ENCODE measurements at regions not wholly inside any gene's neighbourhood (a gene's known extent, or its start where the extent isn't known, plus 50 kb on each side); places are given as distances from the start of the nearest gene placed in this dataset.
"Not testable (repeated sequence)": the region's sequence is repeated elsewhere in the genome, so short reads cannot be mapped to it uniquely, and the experiment has no call there.

DNA sequence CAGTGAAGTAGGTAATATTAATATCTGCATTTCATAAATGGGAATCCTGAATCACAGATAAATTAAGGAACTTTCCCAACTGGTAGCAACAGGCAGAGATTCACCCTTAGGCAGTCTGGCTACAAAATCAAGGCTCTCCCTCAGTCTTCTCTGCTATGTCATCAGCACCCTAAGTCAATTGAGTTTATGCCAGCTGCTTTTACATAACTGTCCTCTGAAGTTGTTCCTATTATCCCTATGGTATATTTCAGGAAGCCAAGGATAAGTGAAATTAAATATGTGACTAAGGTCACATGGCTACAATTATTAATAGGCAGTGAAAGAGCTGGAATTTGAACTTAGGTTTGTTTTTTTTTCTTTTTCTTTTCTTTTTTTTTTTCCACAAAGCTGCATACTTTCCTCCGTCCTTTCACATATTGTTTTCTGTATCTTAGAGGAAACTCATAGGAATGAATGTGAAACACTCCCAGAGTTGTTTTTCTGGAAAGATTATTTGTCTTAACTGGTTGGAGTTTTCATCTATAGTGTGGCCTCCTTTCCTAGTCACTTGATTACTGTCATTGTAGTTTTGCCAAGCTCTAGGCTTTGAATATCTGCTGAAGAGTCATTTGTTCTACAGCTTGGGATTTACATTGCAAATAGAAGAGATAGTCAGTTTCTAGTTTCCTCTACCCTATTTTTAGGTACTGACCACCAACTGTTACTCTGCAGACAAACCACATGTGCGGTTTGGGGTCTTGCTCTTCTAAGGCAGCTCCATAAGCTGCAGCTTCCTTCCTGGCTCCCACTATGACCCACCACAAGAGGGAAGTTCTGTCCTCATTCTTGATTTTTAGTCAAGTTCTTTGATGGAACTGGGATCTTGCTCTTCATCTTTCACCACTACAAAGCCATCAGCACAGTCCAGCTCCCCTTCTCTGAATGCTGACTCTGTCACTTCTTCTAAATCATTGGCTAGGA, 338.0 kb upstream of the KIAA1217 start:
- no peak for DNase-seq (ENCODE audit: low spot score)

- no peak for DNase-seq (ENCODE audit: low spot score)
Observed at GRCh38 chr10:23872290-23872689, 336.6 kb upstream of the KIAA1217 start.

DNA sequence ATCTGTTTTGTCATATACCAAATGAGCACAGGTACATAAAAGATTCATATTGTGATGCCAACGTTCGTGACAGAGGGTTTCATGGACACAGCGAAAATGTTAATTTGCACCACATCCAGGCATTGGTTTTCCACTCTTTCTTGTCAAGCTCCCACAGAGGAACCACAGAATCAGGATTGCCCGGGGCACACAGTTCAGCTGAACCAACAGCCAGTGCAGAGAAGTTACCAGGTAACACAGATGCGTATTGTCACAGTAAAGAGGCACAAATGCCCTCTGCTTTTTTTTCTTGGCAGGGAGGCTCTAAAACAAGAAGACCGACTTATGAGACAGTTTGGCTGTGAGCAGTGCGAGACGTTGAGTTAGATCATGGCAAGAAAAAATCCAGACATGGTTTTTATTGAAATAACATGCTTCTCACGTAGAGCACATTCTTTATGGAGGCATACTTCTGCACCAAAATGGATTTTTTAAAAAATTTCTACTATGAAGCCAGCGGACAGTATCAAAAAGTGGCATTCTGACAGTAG, 331.1 kb upstream of the KIAA1217 start:
- DNase-seq (ENCODE audit: low spot score) = no peak

DNA sequence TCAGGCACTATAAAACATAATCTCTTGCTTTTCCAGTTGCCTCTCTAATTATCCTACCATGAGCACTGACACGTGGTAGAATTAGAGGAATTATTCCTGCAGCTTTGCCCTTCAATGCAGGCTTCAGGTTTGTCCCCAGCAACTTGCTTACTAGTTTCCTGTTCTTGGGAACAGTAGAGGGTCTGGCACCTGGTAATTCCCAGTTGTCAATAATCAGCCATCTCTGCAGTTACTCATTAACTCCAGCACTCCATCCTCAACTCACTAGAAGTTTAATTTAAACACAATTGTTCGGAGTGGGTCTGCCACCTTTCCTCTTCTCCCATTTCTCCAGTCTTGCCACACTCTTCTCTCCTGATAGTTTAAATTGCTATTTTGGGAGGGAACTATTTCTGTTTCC, 324.3 kb upstream of the KIAA1217 start:
- DNase-seq (ENCODE audit: low spot score) = no peak

- no peak for DNase-seq (ENCODE audit: low spot score)
Observed at GRCh38 chr10:23885853-23886252, 323.1 kb upstream of the KIAA1217 start.

- DNase-seq (ENCODE audit: low spot score) = no peak
Observed at GRCh38 chr10:23886355-23886754, 322.6 kb upstream of the KIAA1217 start.

GRCh38 chr10:23891301-23891700, 317.6 kb upstream of the KIAA1217 start:
- DNase-seq (ENCODE audit: low spot score) = no peak

DNA sequence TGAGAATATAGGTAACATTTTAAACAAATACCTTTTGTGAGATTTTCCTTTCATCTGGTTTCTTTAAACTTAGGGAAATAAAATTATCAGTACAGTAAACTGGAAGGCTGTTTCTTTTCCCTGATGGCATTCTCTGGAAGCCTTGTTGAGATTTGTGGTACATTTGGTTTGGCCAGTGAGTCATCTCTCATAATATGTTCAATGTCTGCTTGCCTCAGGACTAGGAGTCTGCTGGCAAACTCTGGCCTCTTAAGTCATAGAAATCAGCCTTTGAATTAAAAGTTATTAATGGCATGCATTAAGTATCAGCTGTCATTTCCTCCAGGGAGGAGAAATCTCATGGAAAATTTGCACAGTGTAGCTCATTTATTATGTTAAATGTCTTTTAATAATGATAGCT, 316.6 kb upstream of the KIAA1217 start:
- no peak for DNase-seq (ENCODE audit: low spot score)

DNA sequence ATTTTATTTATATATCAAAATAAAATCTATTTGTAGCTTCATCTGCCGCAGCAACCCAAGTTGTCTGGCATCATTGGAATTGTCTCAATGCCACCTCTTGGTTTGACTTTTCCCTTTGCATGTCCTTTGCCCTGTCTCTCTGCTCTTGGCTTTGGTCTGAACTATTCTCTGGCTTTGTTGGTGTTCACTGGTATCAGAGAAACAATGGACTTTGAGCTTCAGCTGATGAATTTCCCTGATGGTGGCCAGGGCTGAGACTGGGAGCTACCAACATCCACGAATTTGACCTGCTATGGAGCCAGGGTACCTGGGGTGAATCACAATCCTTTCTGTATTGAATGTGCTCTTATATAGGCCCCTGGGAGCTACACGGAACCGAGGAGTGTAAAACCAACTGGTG, 311.7 kb upstream of the KIAA1217 start:
- DNase-seq (ENCODE audit: low spot score) = no peak

- DNase-seq (ENCODE audit: low spot score) = no peak
Observed at GRCh38 chr10:23897861-23898260, 311.1 kb upstream of the KIAA1217 start.

- DNase-seq (ENCODE audit: low spot score) = no peak
Observed at GRCh38 chr10:23899166-23899565, 309.8 kb upstream of the KIAA1217 start.

DNA sequence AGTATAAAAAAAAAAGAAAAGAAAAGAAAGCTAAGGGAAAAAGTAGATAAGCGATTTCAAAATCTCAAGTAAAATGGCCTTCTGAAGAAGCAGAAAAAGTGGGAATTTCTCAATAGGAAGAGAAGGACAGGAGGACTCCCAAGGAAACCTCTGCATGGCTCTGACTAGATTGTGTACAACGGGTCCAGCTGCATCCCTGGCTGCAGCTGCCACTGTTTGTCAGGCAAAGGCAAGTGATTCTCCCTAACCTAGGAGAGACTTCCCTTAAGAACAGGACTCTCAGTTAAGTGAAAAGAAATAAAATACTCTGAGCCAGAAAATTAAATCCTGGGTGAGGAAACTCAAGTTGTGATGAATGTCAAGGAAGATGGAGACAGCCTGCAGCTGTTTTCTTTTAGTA, 298.6 kb upstream of the KIAA1217 start:
- no peak for DNase-seq (ENCODE audit: low spot score)

DNA sequence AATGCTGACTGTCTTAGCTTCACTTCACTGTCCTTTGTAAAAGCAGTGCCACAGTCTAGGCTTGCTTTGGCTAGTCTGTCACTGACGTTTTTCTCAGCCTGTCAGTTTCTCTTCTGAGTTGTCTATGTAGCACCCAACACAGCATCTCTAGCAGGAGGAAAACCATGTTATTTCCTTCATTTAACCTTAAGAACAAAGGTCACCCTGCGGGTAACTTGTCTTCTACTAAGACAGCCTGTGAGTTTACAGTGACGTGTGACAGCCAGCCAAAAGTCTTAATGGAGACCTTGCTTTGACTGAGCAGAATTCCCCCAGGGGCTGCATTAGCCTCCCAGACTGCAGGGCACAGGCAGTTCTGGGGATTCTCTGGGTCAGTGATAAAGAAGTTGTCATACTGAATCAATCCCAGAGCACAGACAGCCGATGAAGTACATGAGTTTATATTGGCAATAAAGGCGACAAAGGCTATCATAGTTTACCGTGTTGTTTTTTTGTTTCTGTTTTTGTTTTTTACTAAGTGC, 296.0 kb upstream of the KIAA1217 start:
- no peak for DNase-seq (ENCODE audit: low spot score)

DNA sequence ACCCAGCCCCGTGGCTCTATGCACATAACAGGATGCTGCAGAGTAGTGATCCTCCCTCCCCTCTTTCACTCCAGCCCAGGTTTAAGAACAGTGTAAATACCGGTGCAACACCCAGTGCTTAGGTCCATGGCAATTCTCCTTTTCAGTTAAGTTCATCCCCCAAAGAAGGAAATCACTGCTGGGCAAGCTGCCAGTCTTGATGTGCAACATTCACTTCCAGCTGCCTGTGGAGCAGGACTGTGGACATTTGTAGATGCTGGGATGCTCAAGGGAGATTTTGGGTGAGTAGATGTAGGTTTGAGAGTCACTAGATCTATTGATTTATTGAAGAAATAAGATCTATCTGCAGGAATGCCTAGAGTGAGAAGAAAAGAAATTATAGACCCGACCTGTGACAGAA, 294.3 kb upstream of the KIAA1217 start:
- no peak for DNase-seq (ENCODE audit: low spot score)

DNA sequence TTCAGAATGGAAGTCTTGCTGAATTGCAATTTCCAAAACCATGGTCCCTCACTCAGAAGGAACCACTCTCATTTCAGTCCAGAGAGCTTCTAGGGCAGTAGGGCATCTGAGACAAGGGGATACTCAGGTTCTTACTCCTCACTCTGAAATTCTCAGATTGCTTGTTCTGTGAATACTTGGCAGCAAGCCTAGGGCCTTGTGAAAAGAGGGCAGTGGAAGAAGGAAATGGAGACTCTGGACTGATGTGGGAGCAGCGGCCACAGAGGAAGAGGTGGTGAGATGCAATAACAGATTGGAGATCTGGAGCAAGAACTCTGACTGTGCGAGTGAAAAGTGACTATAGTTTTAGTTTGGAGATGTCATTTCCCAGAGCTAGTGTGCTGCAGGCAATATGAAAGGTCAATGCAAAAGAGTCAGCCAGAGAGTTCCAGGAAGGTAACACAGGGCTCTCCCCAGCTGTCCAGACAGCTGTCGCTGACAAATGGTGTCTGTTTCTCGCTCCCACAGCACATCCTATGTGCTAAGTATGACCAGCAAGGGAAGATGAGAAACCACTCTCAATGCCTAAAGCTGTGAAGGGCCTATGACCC, 291.6 kb upstream of the KIAA1217 start:
- DNase-seq (ENCODE audit: low spot score) = no peak

- no peak for DNase-seq (ENCODE audit: low spot score)
Observed at GRCh38 chr10:23918090-23918723, 290.7 kb upstream of the KIAA1217 start.

DNA sequence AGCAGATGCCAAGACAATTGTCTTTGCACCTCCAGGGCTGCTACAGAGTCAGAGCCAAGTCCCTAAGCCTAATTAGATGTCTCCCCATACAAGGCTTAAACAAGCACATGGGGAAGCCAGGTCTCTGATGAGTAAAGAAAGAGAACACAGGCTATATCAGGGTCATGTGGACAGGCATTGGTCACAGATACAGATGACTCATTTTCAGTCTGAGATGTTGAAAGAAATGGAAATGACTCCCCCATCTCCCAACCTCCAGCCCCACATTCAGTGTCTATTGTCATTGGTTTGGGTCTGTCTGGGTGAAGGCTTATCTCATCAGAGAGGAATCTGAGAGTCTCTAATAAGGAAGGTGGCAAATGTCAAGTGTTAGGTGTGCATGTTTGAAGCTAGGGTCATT, 290.1 kb upstream of the KIAA1217 start:
- no peak for DNase-seq (ENCODE audit: low spot score)

- DNase-seq (ENCODE audit: low spot score) = no peak
Observed at GRCh38 chr10:23927576-23928325, 281.2 kb upstream of the KIAA1217 start.

DNA sequence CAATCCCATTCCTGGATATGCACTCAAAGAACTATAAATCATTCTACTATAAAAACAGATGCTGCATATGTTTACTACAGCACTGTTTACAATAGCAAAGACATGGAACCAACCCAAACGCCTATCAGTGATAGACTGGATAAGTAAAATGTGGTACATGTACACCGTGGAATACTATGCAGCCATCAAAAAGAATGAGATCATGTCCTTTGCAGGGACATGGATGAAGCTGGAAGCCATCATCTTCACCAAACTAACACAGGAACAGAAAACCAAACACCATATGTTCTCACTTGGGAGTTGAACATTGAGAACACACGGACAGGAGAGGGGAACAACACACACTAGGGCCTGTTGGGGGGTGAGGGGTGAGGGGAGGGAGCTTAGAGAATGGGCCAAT, 274.9 kb upstream of the KIAA1217 start:
- DNase-seq (ENCODE audit: low spot score) = not testable (repeated sequence)

- no peak for DNase-seq (ENCODE audit: low spot score)
Observed at GRCh38 chr10:23945845-23946244, 263.1 kb upstream of the KIAA1217 start.

GRCh38 chr10:23951841-23952240, 257.1 kb upstream of the KIAA1217 start:
- DNase-seq (ENCODE audit: low spot score) = no peak
